AG04450 (cell line): ENCODE measurements at regions not wholly inside any gene's neighbourhood (a gene's known extent, or its start where the extent isn't known, plus 50 kb on each side); places are given as distances from the start of the nearest gene placed in this dataset.

Source experiments
- CTCF ChIA-PET: fragments of 300-600, 350-600 bp; formaldehyde crosslinking; extraction: SDS; loops from one replicate; lab custom pipeline; 2022; ENCODE audit warnings: antibody characterized with exemption, inconsistent platforms; lab: Charles Lee
- POLR2A ChIA-PET: fragments of 350-600 bp; formaldehyde crosslinking; extraction: SDS; loops from one replicate; lab custom pipeline; 2021; ENCODE audit warnings: antibody characterized with exemption, inconsistent platforms; lab: Yijun Ruan, JAX
- DNase-seq: peaks from one replicate; pipeline ENCODE4 v3.0.0-alpha.2; 2011; ENCODE audit warnings: low read depth, low spot score
- H3K27ac ChIP-seq: one replicate; pipeline ENCODE4 v1.5.1; 2012; ENCODE audit warnings: low read depth, low read length, control low read depth
- H3K27me3 ChIP-seq: one replicate; pipeline ENCODE4 v1.6.0; 2012; ENCODE audit warnings: low read length; ENCODE audit not compliant: control insufficient read depth, insufficient read depth
- H3K4me3 ChIP-seq: 2 replicates; pipeline ENCODE4 v1.5.1; 2011; ENCODE audit warnings: mild to moderate bottlenecking, low read depth, low read length, control low read depth
- H3K9me3 ChIP-seq: 2 replicates; pipeline ENCODE4 v1.5.1; 2012; ENCODE audit warnings: low read length; ENCODE audit not compliant: control insufficient read depth, insufficient read depth
- TF ChIP-seq, protein P1 (sequence below): IDR thresholded peaks from 2 replicates; pipeline ENCODE4 v1.5.1; 2011; ENCODE audit warnings: low read depth, low read length, control low read depth, inconsistent platforms

DNA sequence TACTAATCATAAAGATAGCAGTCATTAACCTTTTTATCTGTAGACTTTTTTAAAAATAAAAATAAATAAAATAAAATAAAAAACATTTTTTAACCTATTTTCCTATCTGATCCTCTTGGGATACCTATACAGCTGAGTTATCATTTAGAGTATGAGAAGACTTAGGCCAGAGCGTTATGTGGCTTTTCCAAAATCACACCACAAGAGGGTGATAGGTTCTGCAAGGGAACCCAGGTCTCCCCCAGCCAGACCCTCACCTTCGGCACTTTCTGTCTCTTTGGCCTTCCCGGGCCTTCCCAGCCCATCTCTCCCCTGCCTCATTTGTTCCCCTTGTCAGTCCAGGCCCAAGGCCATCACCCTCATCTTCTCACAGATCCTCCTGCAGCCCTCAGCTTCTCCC, 311.7 kb downstream of the SMAD2 start:
- TF ChIP-seq, protein P1, sequence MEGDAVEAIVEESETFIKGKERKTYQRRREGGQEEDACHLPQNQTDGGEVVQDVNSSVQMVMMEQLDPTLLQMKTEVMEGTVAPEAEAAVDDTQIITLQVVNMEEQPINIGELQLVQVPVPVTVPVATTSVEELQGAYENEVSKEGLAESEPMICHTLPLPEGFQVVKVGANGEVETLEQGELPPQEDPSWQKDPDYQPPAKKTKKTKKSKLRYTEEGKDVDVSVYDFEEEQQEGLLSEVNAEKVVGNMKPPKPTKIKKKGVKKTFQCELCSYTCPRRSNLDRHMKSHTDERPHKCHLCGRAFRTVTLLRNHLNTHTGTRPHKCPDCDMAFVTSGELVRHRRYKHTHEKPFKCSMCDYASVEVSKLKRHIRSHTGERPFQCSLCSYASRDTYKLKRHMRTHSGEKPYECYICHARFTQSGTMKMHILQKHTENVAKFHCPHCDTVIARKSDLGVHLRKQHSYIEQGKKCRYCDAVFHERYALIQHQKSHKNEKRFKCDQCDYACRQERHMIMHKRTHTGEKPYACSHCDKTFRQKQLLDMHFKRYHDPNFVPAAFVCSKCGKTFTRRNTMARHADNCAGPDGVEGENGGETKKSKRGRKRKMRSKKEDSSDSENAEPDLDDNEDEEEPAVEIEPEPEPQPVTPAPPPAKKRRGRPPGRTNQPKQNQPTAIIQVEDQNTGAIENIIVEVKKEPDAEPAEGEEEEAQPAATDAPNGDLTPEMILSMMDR: no peak
- CTCF ChIA-PET: no interaction called here
- H3K27ac ChIP-seq: no peak overlapping the region
- H3K4me3 ChIP-seq: no peak overlapping the region
- POLR2A ChIA-PET: no interaction called here
- DNase-seq: no peak
- H3K27me3 ChIP-seq: no peaks in the 10 kb centered on the region
- peaks cover 25% of the 10 kb centered on the region; the same call in 1 of the 2 replicates for H3K9me3 ChIP-seq

GRCh38 chr18:47615043-47615442, 315.4 kb downstream of the SMAD2 start:
- POLR2A ChIA-PET: no interaction called here
- no peaks in the 10 kb centered on the region for H3K27me3 ChIP-seq
- no peak for DNase-seq
- TF ChIP-seq, protein P1: no peak
- no peak overlapping the region for H3K27ac ChIP-seq
- H3K4me3 ChIP-seq: no peak overlapping the region
- CTCF ChIA-PET: no interaction called here
- H3K9me3 ChIP-seq: peaks cover 27% of the 10 kb centered on the region

GRCh38 chr18:47613929-47614328, 316.5 kb downstream of the SMAD2 start:
- CTCF ChIA-PET: no interaction called here
- no peaks in the 10 kb centered on the region for H3K27me3 ChIP-seq

GRCh38 chr18:47611649-47612048, 318.8 kb downstream of the SMAD2 start:
- DNase-seq: no peak
- Histone ChIP-seq H3K9me3 (peaks cover 12% of the 10 kb centered on the region), H3K4me3 (no peak overlapping the region), H3K27ac (no peak overlapping the region), H3K27me3 (no peaks in the 10 kb centered on the region)
- ChIA-PET CTCF (no interaction called here), POLR2A (no interaction called here)
- TF ChIP-seq, protein P1: no peak

More at GRCh38 chr18:47613929-47614328, 316.5 kb downstream of the SMAD2 start:
- TF ChIP-seq, protein P1: no peak
- Histone ChIP-seq H3K9me3 (peaks cover 16% of the 10 kb centered on the region), H3K4me3 (no peak overlapping the region), H3K27ac (no peak overlapping the region)
- DNase-seq: no peak
- POLR2A ChIA-PET: no interaction called here

DNA sequence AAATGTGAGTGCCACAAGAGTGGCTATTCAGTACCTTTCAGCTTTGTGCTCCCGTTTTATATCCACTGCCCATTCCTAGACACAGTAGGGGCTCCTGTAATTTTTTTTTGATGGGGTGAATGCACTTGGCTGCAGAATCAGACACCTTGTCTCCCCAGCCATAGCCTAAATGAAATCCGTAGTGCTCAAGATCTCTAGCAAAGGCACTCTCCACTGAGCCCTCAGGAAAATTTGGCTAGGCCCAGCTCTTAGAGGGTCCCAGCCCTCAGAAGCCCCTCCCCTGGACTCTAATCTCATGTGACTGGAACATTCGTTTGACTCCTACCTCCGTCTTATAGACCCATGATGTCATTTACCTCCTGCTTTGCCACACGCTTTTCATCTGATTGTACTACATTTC, 323.9 kb downstream of the SMAD2 start:
- no peaks in the 10 kb centered on the region for H3K27me3 ChIP-seq
- peaks cover 23% of the 10 kb centered on the region for H3K9me3 ChIP-seq
- no peak for DNase-seq
- ChIA-PET CTCF (no interaction called here), POLR2A (no interaction called here)
- TF ChIP-seq, protein P1: no peak
- no peak overlapping the region for H3K27ac ChIP-seq
- H3K4me3 ChIP-seq: no peak overlapping the region
